ENCODE measurements at regions not wholly inside any gene's neighbourhood (a gene's known extent, or its start where the extent isn't known, plus 50 kb on each side); places are given as distances from the start of the nearest gene placed in this dataset.

DNA sequence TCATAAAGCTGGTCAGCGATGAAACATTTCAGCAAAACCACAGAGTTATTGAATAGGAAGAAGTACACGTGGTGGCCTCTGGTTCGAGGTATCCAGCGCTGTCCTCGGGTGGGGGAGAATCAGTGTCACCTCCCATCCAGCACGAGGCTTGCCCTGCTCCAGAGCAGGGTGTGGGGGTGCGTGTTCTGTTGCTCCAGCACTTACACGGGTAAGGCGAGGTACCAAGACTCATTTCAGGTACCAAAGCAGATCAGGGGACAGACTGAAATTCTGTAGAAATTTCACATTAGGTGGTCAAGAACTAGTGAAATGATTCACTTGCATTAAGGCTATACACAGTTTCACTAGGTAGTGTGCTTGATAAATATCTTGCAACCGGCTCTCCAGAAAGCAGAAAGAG, 164.2 kb upstream of the SOX1 start:
- no peak overlapping the region for H3K9ac ChIP-seq (ENCODE audit: insufficient read depth in 1 of 2, low read length in 2 of 2)
- no peak overlapping the region for H3K4me3 ChIP-seq
- no peaks in the 10 kb centered on the region for H3K36me3 ChIP-seq (ENCODE audit: control insufficient read depth in 4 of 4, insufficient read depth in 4 of 4, low read length in 4 of 4)
- peaks cover 0 to 14% (median 0%) of the 10 kb centered on the region in 5 donors for H3K4me1 ChIP-seq (ENCODE audit: control insufficient read depth in 5 of 5, insufficient read depth in 5 of 5, low read length in 5 of 5)
- ATAC-seq (ENCODE audit: insufficient read depth, low FRiP score) (no peak), DNase-seq (no peak)
- TF ChIP-seq, protein P1, sequence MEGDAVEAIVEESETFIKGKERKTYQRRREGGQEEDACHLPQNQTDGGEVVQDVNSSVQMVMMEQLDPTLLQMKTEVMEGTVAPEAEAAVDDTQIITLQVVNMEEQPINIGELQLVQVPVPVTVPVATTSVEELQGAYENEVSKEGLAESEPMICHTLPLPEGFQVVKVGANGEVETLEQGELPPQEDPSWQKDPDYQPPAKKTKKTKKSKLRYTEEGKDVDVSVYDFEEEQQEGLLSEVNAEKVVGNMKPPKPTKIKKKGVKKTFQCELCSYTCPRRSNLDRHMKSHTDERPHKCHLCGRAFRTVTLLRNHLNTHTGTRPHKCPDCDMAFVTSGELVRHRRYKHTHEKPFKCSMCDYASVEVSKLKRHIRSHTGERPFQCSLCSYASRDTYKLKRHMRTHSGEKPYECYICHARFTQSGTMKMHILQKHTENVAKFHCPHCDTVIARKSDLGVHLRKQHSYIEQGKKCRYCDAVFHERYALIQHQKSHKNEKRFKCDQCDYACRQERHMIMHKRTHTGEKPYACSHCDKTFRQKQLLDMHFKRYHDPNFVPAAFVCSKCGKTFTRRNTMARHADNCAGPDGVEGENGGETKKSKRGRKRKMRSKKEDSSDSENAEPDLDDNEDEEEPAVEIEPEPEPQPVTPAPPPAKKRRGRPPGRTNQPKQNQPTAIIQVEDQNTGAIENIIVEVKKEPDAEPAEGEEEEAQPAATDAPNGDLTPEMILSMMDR (IDR thresholded peaks at IDR 0.05; ENCODE audit: control extremely low read depth, extremely low read depth) = no peak
- no peak overlapping the region for H3K27ac ChIP-seq (ENCODE audit: low read depth in 1 of 2, low read length in 1 of 2)
- 83 to 85% methylated on average over 10 of the region's 10 CpGs for WGBS, 2 donors
- peaks cover 0 to 8% (median 2%) of the 10 kb centered on the region in 3 donors for H3K27me3 ChIP-seq (ENCODE audit: control insufficient read depth in 3 of 3, insufficient read depth in 3 of 3, low read length in 2 of 3)
- no peaks in the 10 kb centered on the region for H3K9me3 ChIP-seq (ENCODE audit: control insufficient read depth in 4 of 4, insufficient read depth in 3 of 4, low read length in 3 of 4)

DNA sequence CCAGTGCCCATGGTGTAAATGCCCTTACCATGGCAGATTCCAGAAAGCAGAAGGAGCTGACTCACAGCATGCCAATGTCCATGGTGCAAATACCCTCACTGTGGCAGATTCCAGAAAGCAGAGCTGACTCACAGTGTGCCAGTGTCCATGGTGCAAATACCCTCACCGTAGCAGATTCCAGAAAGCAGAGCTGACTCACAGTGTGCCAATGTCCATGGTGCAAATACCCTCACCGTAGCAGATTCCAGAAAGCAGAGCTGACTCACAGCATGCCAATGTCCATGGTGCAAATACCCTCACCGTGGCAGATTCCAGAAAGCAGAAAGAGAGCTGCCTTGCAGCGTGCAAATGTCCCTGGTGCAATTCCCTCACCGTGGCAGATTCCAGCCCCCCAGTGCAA, 163.8 kb upstream of the SOX1 start:
- Histone ChIP-seq H3K4me1 (ENCODE audit: control insufficient read depth in 5 of 5, insufficient read depth in 5 of 5, low read length in 5 of 5) (peaks cover 0 to 14% (median 0%) of the 10 kb centered on the region in 5 donors), H3K9ac (ENCODE audit: insufficient read depth in 1 of 2, low read length in 2 of 2) (no peak overlapping the region), H3K4me3 (no peak overlapping the region), H3K9me3 (ENCODE audit: control insufficient read depth in 4 of 4, insufficient read depth in 3 of 4, low read length in 3 of 4) (no peaks in the 10 kb centered on the region), H3K36me3 (ENCODE audit: control insufficient read depth in 4 of 4, insufficient read depth in 4 of 4, low read length in 4 of 4) (no peaks in the 10 kb centered on the region), H3K27me3 (ENCODE audit: control insufficient read depth in 3 of 3, insufficient read depth in 3 of 3, low read length in 2 of 3) (peaks cover 0 to 8% (median 2%) of the 10 kb centered on the region in 3 donors), H3K27ac (ENCODE audit: low read depth in 1 of 2, low read length in 1 of 2) (no peak overlapping the region)
- 89 to 91% methylated on average over 5 of the region's 5 CpGs for WGBS, 2 donors
- TF ChIP-seq, protein P1 (IDR thresholded peaks at IDR 0.05; ENCODE audit: control extremely low read depth, extremely low read depth) = no peak
- DNase-seq = no peak
- no peak for ATAC-seq (ENCODE audit: insufficient read depth, low FRiP score)

DNA sequence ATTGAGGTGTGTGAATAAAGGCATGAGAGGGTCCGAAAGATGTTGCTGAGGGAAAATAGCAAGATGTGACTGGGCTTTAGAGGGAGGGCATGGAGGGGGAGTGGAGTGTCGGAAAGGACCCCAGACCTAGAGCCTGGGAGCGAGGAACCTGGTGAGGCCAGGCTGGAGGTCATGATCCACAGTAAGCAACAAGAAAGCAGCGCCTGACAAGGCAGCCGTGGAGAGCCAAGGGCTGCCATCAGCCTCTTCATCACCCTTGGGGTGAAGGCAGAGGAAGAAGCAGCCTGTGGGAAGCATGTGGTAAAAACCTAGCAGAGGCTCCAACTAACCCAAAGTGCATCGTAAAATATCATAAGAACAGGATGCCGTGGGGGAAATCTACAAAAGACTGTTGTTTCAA, 162.8 kb upstream of the SOX1 start:
- Histone ChIP-seq H3K36me3 (ENCODE audit: control insufficient read depth in 4 of 4, insufficient read depth in 4 of 4, low read length in 4 of 4) (no peaks in the 10 kb centered on the region), H3K9me3 (ENCODE audit: control insufficient read depth in 4 of 4, insufficient read depth in 3 of 4, low read length in 3 of 4) (no peaks in the 10 kb centered on the region), H3K4me3 (no peak overlapping the region), H3K9ac (ENCODE audit: insufficient read depth in 1 of 2, low read length in 2 of 2) (no peak overlapping the region), H3K27me3 (ENCODE audit: control insufficient read depth in 3 of 3, insufficient read depth in 3 of 3, low read length in 2 of 3) (peaks cover 0 to 5% (median 2%) of the 10 kb centered on the region in 3 donors), H3K27ac (ENCODE audit: low read depth in 1 of 2, low read length in 1 of 2) (no peak overlapping the region), H3K4me1 (ENCODE audit: control insufficient read depth in 5 of 5, insufficient read depth in 5 of 5, low read length in 5 of 5) (peaks cover 0 to 14% (median 0%) of the 10 kb centered on the region in 5 donors)
- DNase-seq = no peak
- WGBS, 2 donors = 80 to 84% methylated on average over 7 of the region's 7 CpGs
- no peak for ATAC-seq (ENCODE audit: insufficient read depth, low FRiP score)
- TF ChIP-seq, protein P1 (IDR thresholded peaks at IDR 0.05; ENCODE audit: control extremely low read depth, extremely low read depth) = no peak
